A549 (cell line): ENCODE measurements at regions not wholly inside any gene's neighbourhood (a gene's known extent, or its start where the extent isn't known, plus 50 kb on each side); places are given as distances from the start of the nearest gene placed in this dataset.

Source experiments
- EP300 ChIP-seq, 2 experiments: fragments of >200 bp; sonication (Bioruptor Twin); formaldehyde crosslinking; IDR thresholded peaks; 2 replicates in 1 of 2; 3 replicates in 1 of 2; pipeline ENCODE4 v1.6.1; 2016 to 2017
- FOXS1 ChIP-seq: fragments of 250-450 bp; sonication (Bioruptor Pico); IDR thresholded peaks from 2 replicates; pipeline ENCODE4 v1.5.0; 2020; ENCODE audit warnings: mild to moderate bottlenecking, moderate library complexity
- HDAC2 ChIP-seq: fragments of 200-600 bp; sonication (generic); IDR thresholded peaks from 2 replicates; pipeline ENCODE4 v1.6.1; 2016
- RAD21 ChIP-seq, 2 experiments: fragments of >200 bp in 1 of 2; sonication (Bioruptor Twin) in 1 of 2; formaldehyde crosslinking in 1 of 2; IDR thresholded peaks in 1 of 2; conservative IDR thresholded peaks in 1 of 2; 2 replicates in 1 of 2; 3 replicates in 1 of 2; pipeline ENCODE4 v1.6.1; 2012 to 2018; ENCODE audit warnings: inconsistent platforms in 1 of 2
- RFX5 ChIP-seq: fragments of 450-650 bp; IDR thresholded peaks from 2 replicates; pipeline ENCODE4 v1.7.1; 2014; ENCODE audit warnings: antibody characterized with exemption, mild to moderate bottlenecking, moderate library complexity
- TF ChIP-seq, protein P1 (sequence below): fragments of >200 bp; sonication (Bioruptor Twin); formaldehyde crosslinking; IDR thresholded peaks from 3 replicates; pipeline ENCODE4 v1.5.1; 2016
- TF ChIP-seq, protein P2 (sequence below): fragments of 150-350 bp; IDR thresholded peaks from 2 replicates; pipeline ENCODE4 v1.6.1; 2014; ENCODE audit warnings: low read depth, mild to moderate bottlenecking, low read length

DNA sequence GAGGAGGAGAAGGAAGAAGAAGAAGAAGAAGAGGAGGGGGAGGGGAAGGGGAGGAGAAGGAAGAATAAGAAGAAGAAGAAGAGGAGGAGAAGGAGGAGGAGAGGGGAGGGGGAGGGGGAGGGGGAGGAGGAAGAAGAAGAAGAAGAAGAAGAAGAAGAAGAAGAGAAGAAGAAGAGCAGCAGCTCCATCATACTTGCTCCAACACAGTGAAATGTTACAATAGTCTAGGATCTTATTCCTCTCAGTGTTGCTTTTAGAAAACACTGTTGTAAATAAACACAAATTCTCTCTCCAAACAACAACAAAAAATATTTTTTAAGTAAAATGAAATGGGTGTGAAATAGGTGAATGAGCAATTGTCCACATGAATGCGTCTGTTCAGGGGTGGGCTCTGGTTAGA, 126.6 kb upstream of the KCNJ16 start:
- TF ChIP-seq RFX5: no peak
- TF ChIP-seq FOXS1 (CRISPR knock-in tag): no peak
- no peak for TF ChIP-seq HDAC2
- TF ChIP-seq RAD21 (conservative IDR thresholded peaks at IDR 0.05 in 1 of 2, IDR thresholded peaks at IDR 0.05 in 1 of 2): no peak
- TF ChIP-seq, protein P1, sequence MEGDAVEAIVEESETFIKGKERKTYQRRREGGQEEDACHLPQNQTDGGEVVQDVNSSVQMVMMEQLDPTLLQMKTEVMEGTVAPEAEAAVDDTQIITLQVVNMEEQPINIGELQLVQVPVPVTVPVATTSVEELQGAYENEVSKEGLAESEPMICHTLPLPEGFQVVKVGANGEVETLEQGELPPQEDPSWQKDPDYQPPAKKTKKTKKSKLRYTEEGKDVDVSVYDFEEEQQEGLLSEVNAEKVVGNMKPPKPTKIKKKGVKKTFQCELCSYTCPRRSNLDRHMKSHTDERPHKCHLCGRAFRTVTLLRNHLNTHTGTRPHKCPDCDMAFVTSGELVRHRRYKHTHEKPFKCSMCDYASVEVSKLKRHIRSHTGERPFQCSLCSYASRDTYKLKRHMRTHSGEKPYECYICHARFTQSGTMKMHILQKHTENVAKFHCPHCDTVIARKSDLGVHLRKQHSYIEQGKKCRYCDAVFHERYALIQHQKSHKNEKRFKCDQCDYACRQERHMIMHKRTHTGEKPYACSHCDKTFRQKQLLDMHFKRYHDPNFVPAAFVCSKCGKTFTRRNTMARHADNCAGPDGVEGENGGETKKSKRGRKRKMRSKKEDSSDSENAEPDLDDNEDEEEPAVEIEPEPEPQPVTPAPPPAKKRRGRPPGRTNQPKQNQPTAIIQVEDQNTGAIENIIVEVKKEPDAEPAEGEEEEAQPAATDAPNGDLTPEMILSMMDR: no peak
- TF ChIP-seq EP300 (IDR thresholded peaks at IDR 0.05): no peak
- TF ChIP-seq, protein P2, sequence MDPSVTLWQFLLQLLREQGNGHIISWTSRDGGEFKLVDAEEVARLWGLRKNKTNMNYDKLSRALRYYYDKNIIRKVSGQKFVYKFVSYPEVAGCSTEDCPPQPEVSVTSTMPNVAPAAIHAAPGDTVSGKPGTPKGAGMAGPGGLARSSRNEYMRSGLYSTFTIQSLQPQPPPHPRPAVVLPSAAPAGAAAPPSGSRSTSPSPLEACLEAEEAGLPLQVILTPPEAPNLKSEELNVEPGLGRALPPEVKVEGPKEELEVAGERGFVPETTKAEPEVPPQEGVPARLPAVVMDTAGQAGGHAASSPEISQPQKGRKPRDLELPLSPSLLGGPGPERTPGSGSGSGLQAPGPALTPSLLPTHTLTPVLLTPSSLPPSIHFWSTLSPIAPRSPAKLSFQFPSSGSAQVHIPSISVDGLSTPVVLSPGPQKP: no peak
